Calu3 (cell line): ENCODE measurements at regions not wholly inside any gene's neighbourhood (a gene's known extent, or its start where the extent isn't known, plus 50 kb on each side); places are given as distances from the start of the nearest gene placed in this dataset.

Experiments used
- BruUV-seq: library from RNA; stranded (reverse); fragments of 400-500 nt; replicated peaks from 2 replicates; lab custom pipeline; 2021; lab: Mats Ljungman, UMichigan
- CTCF ChIA-PET: fragments of 300-600 bp; sonication (Branson Sonifier 250); formaldehyde crosslinking; loops from one replicate; lab custom pipeline; 2022; ENCODE audit warnings: antibody characterized with exemption; lab: Charles Lee
- DNase-seq: peaks from one replicate; pipeline ENCODE4 v3.0.0; 2022
- H3K27ac Mint-ChIP-seq: one replicate; pipeline ENCODE4 v1.8.0; 2022; ENCODE audit warnings: mixed read lengths; ENCODE audit not compliant: unreplicated experiment
- H3K27me3 Mint-ChIP-seq: one replicate; pipeline ENCODE4 v1.8.0; 2022; ENCODE audit warnings: mixed read lengths; ENCODE audit not compliant: unreplicated experiment
- H3K36me3 Mint-ChIP-seq: one replicate; pipeline ENCODE4 v1.8.0; 2022; ENCODE audit warnings: mild to moderate bottlenecking, moderate library complexity, mixed read lengths; ENCODE audit not compliant: insufficient read depth, unreplicated experiment
- H3K4me1 Mint-ChIP-seq: one replicate; pipeline ENCODE4 v1.8.0; 2022; ENCODE audit warnings: mild to moderate bottlenecking, low read depth, mixed read lengths; ENCODE audit not compliant: unreplicated experiment
- H3K4me3 Mint-ChIP-seq: one replicate; pipeline ENCODE4 v1.8.0; 2022; ENCODE audit warnings: mild to moderate bottlenecking, low read depth, moderate library complexity, mixed read lengths; ENCODE audit not compliant: unreplicated experiment
- H3K9me3 Mint-ChIP-seq: one replicate; pipeline ENCODE4 v1.8.0; 2022; ENCODE audit warnings: low read depth, mixed read lengths; ENCODE audit not compliant: unreplicated experiment
- CTCF ChIP-seq: fragments of 200-600 bp; IDR thresholded peaks from one replicate; pipeline ENCODE4 v1.8.0; 2022; ENCODE audit warnings: antibody characterized with exemption; ENCODE audit not compliant: unreplicated experiment
- intact Hi-C: fragments of 100-400 bp; cut with micrococcal nuclease; formaldehyde crosslinking; loops from one replicate; pipeline ENCODE4 v1.10.0; 2022; ENCODE audit not compliant: unreplicated experiment

- Mint-ChIP-seq H3K4me3 (no peak overlapping the region), H3K36me3 (no peaks in the 10 kb centered on the region), H3K9me3 (peaks cover 2% of the 10 kb centered on the region), H3K27ac (no peak overlapping the region), H3K27me3 (no peaks in the 10 kb centered on the region), H3K4me1 (no peaks in the 10 kb centered on the region)
- no peak for DNase-seq
- intact Hi-C loops, result no loop called here
- CTCF ChIA-PET, result no interaction called here
- no peak for TF ChIP-seq CTCF
- BruUV-seq, result no TSS peak
Observed at GRCh38 chr3:68148447-68148846, 494.0 kb upstream of the SUCLG2 start.

GRCh38 chr3:68142441-68142840 is 488.0 kb upstream of the SUCLG2 start:
- no peaks in the 10 kb centered on the region for H3K36me3 Mint-ChIP-seq
- H3K4me3 Mint-ChIP-seq, result no peak overlapping the region
- H3K27me3 Mint-ChIP-seq, result no peaks in the 10 kb centered on the region
- no peaks in the 10 kb centered on the region for H3K9me3 Mint-ChIP-seq
- H3K27ac Mint-ChIP-seq, result no peak overlapping the region
- TF ChIP-seq CTCF, result no peak
- CTCF ChIA-PET, result interaction anchor here (0.7 kb wide), 1 partner anchor 270 kb away, joined by 3 read pairs; no protein-coding TSS in a partner anchor
- no peaks in the 10 kb centered on the region for H3K4me1 Mint-ChIP-seq
- intact Hi-C loops, result no loop called here
- no TSS peak for BruUV-seq
- DNase-seq, result no peak

- no peak for DNase-seq
- TF ChIP-seq CTCF, result no peak
- no peak overlapping the region for H3K4me3 Mint-ChIP-seq
- no peak overlapping the region for H3K27ac Mint-ChIP-seq
- CTCF ChIA-PET, result no interaction called here
- BruUV-seq, result no TSS peak
- intact Hi-C loops, result no loop called here
- H3K4me1 Mint-ChIP-seq, result no peaks in the 10 kb centered on the region
- H3K27me3 Mint-ChIP-seq, result no peaks in the 10 kb centered on the region
- H3K36me3 Mint-ChIP-seq, result no peaks in the 10 kb centered on the region
- H3K9me3 Mint-ChIP-seq, result no peaks in the 10 kb centered on the region
Observed at GRCh38 chr3:68139897-68140296, 485.5 kb upstream of the SUCLG2 start.

- Mint-ChIP-seq H3K36me3 (no peaks in the 10 kb centered on the region), H3K4me1 (no peaks in the 10 kb centered on the region), H3K4me3 (no peak overlapping the region), H3K27ac (no peak overlapping the region), H3K9me3 (no peaks in the 10 kb centered on the region), H3K27me3 (peaks cover under 1% of the 10 kb centered on the region)
- TF ChIP-seq CTCF, result no peak
- no peak for DNase-seq
- BruUV-seq, result no TSS peak
- CTCF ChIA-PET, result no interaction called here
- intact Hi-C loops, result no loop called here
Observed at GRCh38 chr3:68136411-68136810, 482.0 kb upstream of the SUCLG2 start.
